ENCODE measurements at regions not wholly inside any gene's neighbourhood (a gene's known extent, or its start where the extent isn't known, plus 50 kb on each side); places are given as distances from the start of the nearest gene placed in this dataset.

GRCh38 chr7:152905949-152906348, 146.4 kb downstream of the ACTR3B start:
- no peak for TF ChIP-seq CTCF (conservative IDR thresholded peaks at IDR 0.05; ENCODE audit: low read depth, low read length)
- no peak for TF ChIP-seq EZH2 (IDR thresholded peaks at IDR 0.05; ENCODE audit: borderline replicate concordance, low read depth, low read length, poor library complexity, severe bottlenecking)

All from A673 (cell line).